DOHH2 (cell line): ENCODE measurements at regions not wholly inside any gene's neighbourhood (a gene's known extent, or its start where the extent isn't known, plus 50 kb on each side); places are given as distances from the start of the nearest gene placed in this dataset.

Experiments
- H3F3A ChIP-seq: fragments of 200-600 bp; sonication (generic), shearing (Covaris generic); 2 replicates; pipeline ENCODE4 v1.6.0; 2016; ENCODE audit warnings: antibody characterized with exemption, mild to moderate bottlenecking; ENCODE audit not compliant: control insufficient read depth, insufficient read depth
- H3K27ac ChIP-seq: fragments of 200-600 bp; sonication (generic); 2 replicates; pipeline ENCODE4 v1.5.1; 2014; ENCODE audit warnings: low read depth, mild to moderate bottlenecking, low read length, moderate library complexity
- H3K27me3 ChIP-seq: fragments of 200-600 bp; sonication (generic); 2 replicates; pipeline ENCODE4 v1.6.1; 2014; ENCODE audit warnings: mild to moderate bottlenecking, low read length, mixed read lengths; ENCODE audit not compliant: control insufficient read depth
- H3K36me3 ChIP-seq: fragments of 200-600 bp; sonication (generic); 2 replicates; pipeline ENCODE4 v1.6.1; 2014; ENCODE audit warnings: mild to moderate bottlenecking, low read length, moderate library complexity, mixed read lengths; ENCODE audit not compliant: control insufficient read depth
- H3K4me1 ChIP-seq: fragments of 200-600 bp; sonication (generic); 2 replicates; pipeline ENCODE4 v1.6.1; 2014; ENCODE audit warnings: mild to moderate bottlenecking, low read length, mixed read lengths; ENCODE audit not compliant: control insufficient read depth
- H3K4me2 ChIP-seq: fragments of 200-600 bp; sonication (generic); 2 replicates; pipeline ENCODE4 v1.6.0; 2014; ENCODE audit warnings: mild to moderate bottlenecking, low read length, moderate library complexity
- H3K4me3 ChIP-seq: fragments of 200-600 bp; sonication (generic); 2 replicates; pipeline ENCODE4 v1.5.1; 2014; ENCODE audit warnings: mild to moderate bottlenecking, low read length, mixed read lengths
- H3K79me2 ChIP-seq: fragments of 200-600 bp; sonication (generic); 2 replicates; pipeline ENCODE4 v1.6.1; 2014; ENCODE audit warnings: mild to moderate bottlenecking, low read length, mixed read lengths; ENCODE audit not compliant: control insufficient read depth
- H3K9me2 ChIP-seq: fragments of 200-600 bp; sonication (generic); replicated peaks from 2 replicates; pipeline ENCODE4 v1.6.1; 2014; ENCODE audit warnings: mild to moderate bottlenecking, low read length, mixed read lengths; ENCODE audit not compliant: control insufficient read depth
- H3K9me3 ChIP-seq: fragments of 200-600 bp; sonication (generic); 2 replicates; pipeline ENCODE4 v1.6.1; 2014; ENCODE audit warnings: antibody characterized with exemption, low read length, mixed read lengths; ENCODE audit not compliant: control insufficient read depth, insufficient read depth
- H4K20me1 ChIP-seq: fragments of 200-600 bp; sonication (generic); 2 replicates; pipeline ENCODE4 v1.6.0; 2014; ENCODE audit warnings: low read depth, mild to moderate bottlenecking, antibody characterized with exemption, low read length, moderate library complexity; ENCODE audit not compliant: control insufficient read depth, insufficient read depth
- CTCF ChIP-seq: fragments of 200-600 bp; sonication (generic); IDR thresholded peaks from one replicate; pipeline ENCODE4 v1.5.1; 2014; ENCODE audit warnings: antibody characterized with exemption, mild to moderate bottlenecking, low read depth, low read length; ENCODE audit not compliant: poor library complexity, severe bottlenecking
- EZH2phosphoT487 ChIP-seq: fragments of 200-600 bp; sonication (generic); IDR thresholded peaks from 2 replicates; pipeline ENCODE4 v1.6.1; 2017; ENCODE audit warnings: borderline replicate concordance, mild to moderate bottlenecking, antibody characterized with exemption, low read length, moderate library complexity, mixed read lengths

- Histone ChIP-seq H4K20me1 (no peaks in the 10 kb centered on the region), H3K4me2 (no peak overlapping the region), H3K27ac (no peak overlapping the region), H3K9me3 (no peaks in the 10 kb centered on the region), H3K4me1 (no peaks in the 10 kb centered on the region), H3K36me3 (no peaks in the 10 kb centered on the region), H3K27me3 (no peaks in the 10 kb centered on the region), H3K79me2 (no peaks in the 10 kb centered on the region), H3K4me3 (no peak overlapping the region), H3F3A (no peaks in the 10 kb centered on the region), H3K9me2 (no peaks in the 10 kb centered on the region)
- no peak for TF ChIP-seq CTCF
- TF ChIP-seq EZH2phosphoT487, result no peak
Observed at GRCh38 chr3:816605-817004, 276.2 kb upstream of the CNTN6 start.

GRCh38 chr3:834679-835078 is 258.1 kb upstream of the CNTN6 start:
- Histone ChIP-seq H3K4me2 (no peak overlapping the region), H3K9me3 (peaks cover 5% of the 10 kb centered on the region; the same call in 1 of the 2 replicates), H3K36me3 (no peaks in the 10 kb centered on the region), H3K4me1 (no peaks in the 10 kb centered on the region), H4K20me1 (no peaks in the 10 kb centered on the region), H3K4me3 (no peak overlapping the region), H3K27me3 (no peaks in the 10 kb centered on the region), H3F3A (no peaks in the 10 kb centered on the region), H3K9me2 (no peaks in the 10 kb centered on the region), H3K27ac (no peak overlapping the region), H3K79me2 (no peaks in the 10 kb centered on the region)
- TF ChIP-seq EZH2phosphoT487 (no peak), CTCF (no peak)

GRCh38 chr3:835096-835495 is 257.7 kb upstream of the CNTN6 start:
- Histone ChIP-seq H3K4me2 (no peak overlapping the region), H3K9me3 (peaks cover 2% of the 10 kb centered on the region; the same call in 1 of the 2 replicates), H3K27me3 (no peaks in the 10 kb centered on the region), H3K4me3 (no peak overlapping the region), H3K9me2 (no peaks in the 10 kb centered on the region), H3K79me2 (no peaks in the 10 kb centered on the region), H3K36me3 (no peaks in the 10 kb centered on the region), H3K27ac (no peak overlapping the region), H4K20me1 (no peaks in the 10 kb centered on the region), H3K4me1 (no peaks in the 10 kb centered on the region), H3F3A (no peaks in the 10 kb centered on the region)
- TF ChIP-seq EZH2phosphoT487, result no peak
- TF ChIP-seq CTCF, result no peak

- H3K9me3 ChIP-seq, result no peaks in the 10 kb centered on the region
- no peak overlapping the region for H3K4me2 ChIP-seq
- H4K20me1 ChIP-seq, result no peaks in the 10 kb centered on the region
- no peak overlapping the region for H3K4me3 ChIP-seq
- TF ChIP-seq EZH2phosphoT487 (no peak), CTCF (no peak)
- no peaks in the 10 kb centered on the region for H3K4me1 ChIP-seq
- no peaks in the 10 kb centered on the region for H3K79me2 ChIP-seq
- no peaks in the 10 kb centered on the region for H3K36me3 ChIP-seq
- H3K27ac ChIP-seq, result no peak overlapping the region
- H3F3A ChIP-seq, result no peaks in the 10 kb centered on the region
- no peaks in the 10 kb centered on the region for H3K9me2 ChIP-seq
- no peaks in the 10 kb centered on the region for H3K27me3 ChIP-seq
Observed at GRCh38 chr3:839981-840380, 252.8 kb upstream of the CNTN6 start.
